GM21360 (cell line): ENCODE measurements at regions not wholly inside any gene's neighbourhood (a gene's known extent, or its start where the extent isn't known, plus 50 kb on each side); places are given as distances from the start of the nearest gene placed in this dataset.

Source experiments
- ATAC-seq: cut with Tn5 transposase; IDR thresholded peaks from one replicate; pipeline ENCODE4 v1.9.1; 2021; ENCODE audit warnings: mild to moderate bottlenecking, moderate library complexity; ENCODE audit not compliant: unreplicated experiment

GRCh38 chr7:49346195-49346899, 422.0 kb downstream of the CDC14C start:
- ATAC-seq = no peak

GRCh38 chr7:49367072-49367471, 406.4 kb upstream of the VWC2 start:
- no peak for ATAC-seq

- no peak for ATAC-seq
These were observed 401.7 kb upstream of the VWC2 start for GRCh38 chr7:49371771-49372170.

- no peak for ATAC-seq
These were observed 396.5 kb upstream of the VWC2 start for GRCh38 chr7:49376817-49377375.

- ATAC-seq = no peak
These were observed 386.6 kb upstream of the VWC2 start for GRCh38 chr7:49386792-49387191.

DNA sequence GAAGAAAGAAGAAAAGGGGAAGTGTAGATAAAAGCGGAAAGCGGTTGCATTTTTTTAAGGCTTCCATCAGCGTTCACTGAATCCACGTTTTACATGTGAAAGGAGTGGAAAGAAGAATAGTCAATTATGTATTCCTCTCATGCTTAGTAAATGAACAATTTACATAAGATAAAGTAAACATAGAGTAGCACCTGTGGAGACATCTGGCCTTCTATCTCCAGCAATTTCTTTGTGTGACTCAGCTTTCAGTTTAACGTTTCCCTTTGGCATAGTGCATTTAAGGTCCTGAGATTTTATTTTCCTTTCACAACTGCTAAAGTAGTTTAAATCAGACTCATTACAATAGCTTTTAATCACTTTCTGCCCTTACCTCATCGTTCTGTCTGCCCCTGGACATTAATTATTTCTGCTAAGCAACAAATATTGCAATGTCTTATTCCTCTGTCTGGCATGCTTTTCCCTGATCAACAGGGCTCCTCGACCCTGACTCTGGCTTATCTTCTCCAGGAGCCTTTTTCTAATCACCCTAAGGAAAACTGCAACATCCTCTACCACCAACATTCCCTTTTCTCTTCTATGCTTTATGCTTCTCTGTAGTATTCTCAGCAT, 383.5 kb upstream of the VWC2 start:
- ATAC-seq = no peak

DNA sequence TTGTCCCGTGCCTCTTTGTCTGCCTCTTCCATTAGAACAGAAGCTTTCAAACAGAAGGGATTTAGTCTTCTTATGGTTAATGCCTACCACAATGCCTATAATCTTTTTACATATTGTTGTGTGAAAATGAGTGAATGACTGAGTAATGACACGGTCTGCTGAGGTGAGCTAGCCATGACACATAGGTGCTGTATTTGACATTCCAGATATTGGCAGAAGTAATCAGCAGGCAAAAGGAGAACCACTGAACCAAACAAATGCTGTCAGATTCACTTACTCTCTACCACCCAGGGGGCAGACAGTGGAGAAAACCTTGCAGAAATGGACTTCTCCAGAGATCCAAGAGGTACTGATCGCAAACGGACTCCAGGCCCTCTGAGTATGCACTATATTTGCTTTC, 377.2 kb upstream of the VWC2 start:
- ATAC-seq = no peak

- ATAC-seq = no peak
These were observed 375.7 kb upstream of the VWC2 start for GRCh38 chr7:49397750-49398149.

DNA sequence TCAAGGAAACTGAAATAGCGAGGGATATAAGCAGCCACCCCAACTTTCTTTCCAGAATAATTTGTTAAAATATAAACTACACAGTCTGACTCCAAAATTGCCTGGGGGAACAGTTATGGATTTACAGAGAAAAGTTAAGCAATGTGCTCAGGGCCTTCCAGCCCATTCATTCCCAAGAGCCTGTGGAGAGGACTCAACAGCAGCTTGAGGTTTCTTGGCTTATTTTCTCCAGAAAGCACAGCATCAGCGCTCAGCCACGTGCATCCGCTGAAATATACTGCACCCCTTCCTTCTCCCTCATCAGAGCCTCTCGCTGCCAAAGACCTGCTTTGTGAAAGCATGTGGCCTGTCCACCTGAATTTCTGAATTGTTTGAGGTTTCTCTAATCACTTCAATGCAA, 375.2 kb upstream of the VWC2 start:
- ATAC-seq = no peak

- no peak for ATAC-seq
These were observed 374.7 kb upstream of the VWC2 start for GRCh38 chr7:49398746-49399145.

GRCh38 chr7:49400891-49401550, 372.4 kb upstream of the VWC2 start:
- no peak for ATAC-seq

GRCh38 chr7:49403844-49404243, 369.6 kb upstream of the VWC2 start:
- ATAC-seq = no peak

- ATAC-seq = no peak
These were observed 366.2 kb upstream of the VWC2 start for GRCh38 chr7:49407205-49407604.

DNA sequence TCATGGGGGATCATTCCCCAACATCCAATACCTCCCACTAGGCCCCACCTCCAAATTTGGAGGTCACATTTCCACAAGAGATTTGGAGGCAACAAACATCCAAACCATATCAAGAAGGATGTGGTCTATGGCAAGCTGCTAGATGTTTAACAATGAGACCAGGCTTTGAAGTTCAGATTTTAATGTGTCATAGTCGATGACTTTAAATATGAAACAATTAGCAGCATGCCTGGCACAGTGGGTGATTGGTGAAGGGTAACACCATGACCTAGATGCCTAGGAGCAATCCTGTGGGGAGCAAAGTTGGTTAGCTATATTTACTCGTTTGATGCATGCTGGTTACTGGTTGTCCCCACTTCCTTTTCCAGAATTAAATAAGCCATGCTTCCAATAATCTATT, 356.4 kb upstream of the VWC2 start:
- no peak for ATAC-seq

- no peak for ATAC-seq
These were observed 354.5 kb upstream of the VWC2 start for GRCh38 chr7:49418963-49419362.

- ATAC-seq = no peak
These were observed 350.9 kb upstream of the VWC2 start for GRCh38 chr7:49422564-49422963.

DNA sequence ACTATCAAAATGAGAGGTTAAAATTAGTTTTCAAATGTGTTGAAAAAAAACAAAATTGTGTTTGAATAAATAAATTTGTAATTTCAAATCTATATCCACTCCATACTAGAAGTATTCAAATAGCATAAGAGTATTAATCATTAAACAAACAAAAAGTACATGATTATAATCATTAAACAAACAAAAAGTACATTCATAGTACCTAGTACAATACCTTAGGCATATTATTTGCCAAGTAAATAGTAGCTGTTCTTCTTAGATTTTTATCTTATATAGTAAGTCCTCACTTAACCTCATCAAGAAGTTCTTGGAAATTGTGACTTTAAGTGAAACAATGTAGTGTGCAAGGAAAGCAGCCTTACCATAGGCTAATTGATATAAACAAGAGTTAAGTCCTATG, 349.3 kb upstream of the VWC2 start:
- no peak for ATAC-seq

DNA sequence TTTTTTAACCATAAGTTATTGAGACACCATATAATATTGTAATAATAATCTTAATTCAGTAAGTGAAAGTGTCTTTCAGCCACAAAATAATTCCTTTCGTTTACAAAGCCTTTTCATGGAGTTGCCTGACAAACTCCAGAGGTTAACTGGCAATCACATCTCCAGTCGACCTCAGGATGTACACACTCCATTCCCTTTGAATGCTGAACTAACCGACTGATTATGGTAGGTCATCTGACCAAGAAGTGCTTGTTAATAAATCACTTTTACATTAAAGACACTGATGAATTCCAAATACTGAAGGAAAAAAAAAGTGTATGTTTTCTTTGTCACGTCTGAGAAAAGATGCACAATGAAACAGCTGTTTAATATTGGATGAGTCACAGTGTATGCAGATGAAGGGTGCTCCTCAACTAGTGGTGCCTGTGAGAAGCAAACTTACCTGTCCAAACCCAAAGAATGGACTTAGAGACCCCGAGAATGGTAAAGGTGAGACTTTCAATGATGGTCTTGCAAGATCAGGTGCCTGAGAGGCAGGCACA, 348.1 kb upstream of the VWC2 start:
- no peak for ATAC-seq

- no peak for ATAC-seq
These were observed 341.2 kb upstream of the VWC2 start for GRCh38 chr7:49432254-49432653.

DNA sequence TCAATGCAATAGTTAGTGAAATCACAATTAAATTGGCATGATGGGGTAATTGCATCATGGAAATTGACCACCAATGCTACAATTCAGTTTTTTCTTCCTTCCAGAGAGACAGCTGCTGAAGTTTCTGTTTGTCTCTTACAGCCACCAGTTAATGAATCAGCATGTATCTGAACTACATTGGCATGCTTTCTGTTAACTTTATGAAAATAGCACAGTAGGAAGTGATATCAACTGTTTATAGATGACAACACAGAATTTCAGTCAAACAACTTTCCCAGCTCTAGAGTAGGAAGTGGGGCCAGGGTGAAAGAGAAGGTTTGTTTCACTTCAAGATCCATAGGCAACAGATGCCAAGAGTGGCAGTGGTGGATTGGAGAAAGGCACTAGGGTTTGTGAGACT, 339.6 kb upstream of the VWC2 start:
- no peak for ATAC-seq

GRCh38 chr7:49434846-49435245, 338.6 kb upstream of the VWC2 start:
- no peak for ATAC-seq

GRCh38 chr7:49438281-49438680, 335.2 kb upstream of the VWC2 start:
- no peak for ATAC-seq
